Transverse colon (tissue), 4 donors: ENCODE measurements at regions not wholly inside any gene's neighbourhood (a gene's known extent, or its start where the extent isn't known, plus 50 kb on each side); places are given as distances from the start of the nearest gene placed in this dataset.
"Not testable (repeated sequence)": the region's sequence is repeated elsewhere in the genome, so short reads cannot be mapped to it uniquely, and the experiment has no call there.

ENCODE experiments used
- DNase-seq: peaks from one replicate; pipeline ENCODE4 v3.0.0-alpha.2; 2019
- H3K27ac ChIP-seq, 4 donors: fragments of 200-600 bp; sonication (generic); 2 replicates each; pipeline ENCODE4 v1.5.1; 2016 to 2018; ENCODE audit warnings: inconsistent platforms in 4 of 4
- H3K27me3 ChIP-seq: fragments of 200-600 bp; sonication (generic); 2 replicates; pipeline ENCODE4 v1.5.1; 2017; ENCODE audit warnings: inconsistent platforms
- H3K36me3 ChIP-seq, 4 donors: fragments of 200-600 bp; sonication (generic); 2 replicates each; pipeline ENCODE4 v1.5.1; 2017 to 2019; ENCODE audit warnings: inconsistent platforms in 4 of 4
- H3K4me1 ChIP-seq, 4 donors: fragments of 200-600 bp; sonication (generic); 2 replicates each; pipeline ENCODE4 v1.5.1; 2017 to 2020; ENCODE audit warnings: inconsistent platforms in 4 of 4
- H3K4me3 ChIP-seq, 4 donors: fragments of 200-600 bp; sonication (generic); 1 replicate in 1 of 4; 2 replicates in 3 of 4; pipeline versions ENCODE4 v1.5.1 to v1.6.1; 2017 to 2019; ENCODE audit warnings: inconsistent platforms in 4 of 4
- H3K9me3 ChIP-seq, 2 donors: fragments of 200-600 bp; sonication (generic); 2 replicates each; pipeline ENCODE4 v1.5.1; 2017 to 2019; ENCODE audit warnings: inconsistent platforms in 2 of 2
- CTCF ChIP-seq, 5 experiments: fragments of 200-600 bp in 3 of 5; fragments of 450-650 bp in 2 of 5; sonication (generic) in 3 of 5; IDR thresholded peaks; 1 replicate in 2 of 5; 2 replicates in 3 of 5; pipeline ENCODE4 v1.5.1; 2016 to 2017; ENCODE audit warnings: antibody characterized with exemption in 5 of 5, inconsistent platforms in 3 of 5, mild to moderate bottlenecking in 2 of 5, moderate library complexity in 1 of 5
- EP300 ChIP-seq: sonication (generic); formaldehyde crosslinking; IDR thresholded peaks from one replicate; pipeline ENCODE4 v1.6.1; 2017; ENCODE audit warnings: antibody characterized with exemption, low read depth
- POLR2A ChIP-seq: fragments of 450-650 bp; IDR thresholded peaks from one replicate; pipeline ENCODE4 v1.6.1; 2016; ENCODE audit warnings: antibody characterized with exemption, mild to moderate bottlenecking, moderate library complexity
- POLR2AphosphoS5 ChIP-seq, 3 donors: sonication (generic); formaldehyde crosslinking; IDR thresholded peaks; one replicate each; pipeline ENCODE4 v1.6.1; 2016; ENCODE audit warnings: antibody characterized with exemption in 3 of 3
- WGBS, 2 donors: methylation state at CpG; one replicate each; pipeline ENCODE4 v1.1.5; 2018; ENCODE audit warnings: low coverage in 1 of 2; 5-methylcytosine and 5-hydroxymethylcytosine counted together
- in situ Hi-C, 4 donors: fragments of 200-750 bp; cut with MboI; loops; one replicate each; pipeline versions ENCODE4 v1.15.0 to v1.15.1; 2017; ENCODE audit warnings: low sequenced_read_pairs in 3 of 4, low pct_ligation_motif_present in 1 of 4, low pct_unique_long_range_greater_than_20kb in 1 of 4
- intact Hi-C: fragments of 100-400 bp; cut with DNase I; formaldehyde crosslinking; loops from one replicate; pipeline ENCODE4 v1.15.1; 2023; ENCODE audit warnings: low total_unique reads

GRCh38 chr7:138188290-138188858 is 112.1 kb downstream of the AKR1D1 start:
- TF ChIP-seq POLR2AphosphoS5 (IDR thresholded peaks at IDR 0.05): no peak
- no peak for TF ChIP-seq CTCF (IDR thresholded peaks at IDR 0.05)
- TF ChIP-seq POLR2A: no peak
- no peak for TF ChIP-seq EP300
- Histone ChIP-seq H3K4me1 (no peaks in the 10 kb centered on the region), H3K27ac (no peak overlapping the region), H3K27me3 (no peaks in the 10 kb centered on the region), H3K36me3 (no peaks in the 10 kb centered on the region), H3K9me3 (peaks cover 8 to 12% of the 10 kb centered on the region in 2 donors), H3K4me3 (no peak overlapping the region)
- DNase-seq: no peak
- intact Hi-C loops (no loop called here), in situ Hi-C loops (no loop called here)
- WGBS, 2 donors: 76 to 88% methylated on average over 7 to 8 of the region's 8 CpGs

GRCh38 chr7:138194567-138194966 is 118.3 kb downstream of the AKR1D1 start:
- TF ChIP-seq EP300: no peak
- no peak for TF ChIP-seq POLR2A
- TF ChIP-seq POLR2AphosphoS5 (IDR thresholded peaks at IDR 0.05): no peak
- TF ChIP-seq CTCF (IDR thresholded peaks at IDR 0.05): no peak
- intact Hi-C loops: no loop called here

GRCh38 chr7:138195151-138195571 is 118.9 kb downstream of the AKR1D1 start:
- Histone ChIP-seq H3K27ac (no peak overlapping the region), H3K9me3 (no peaks in the 10 kb centered on the region), H3K4me3 (no peak overlapping the region), H3K36me3 (no peaks in the 10 kb centered on the region), H3K27me3 (no peaks in the 10 kb centered on the region), H3K4me1 (no peaks in the 10 kb centered on the region)
- TF ChIP-seq EP300: no peak
- TF ChIP-seq POLR2AphosphoS5 (IDR thresholded peaks at IDR 0.05): no peak
- TF ChIP-seq CTCF (IDR thresholded peaks at IDR 0.05): no peak
- no peak for TF ChIP-seq POLR2A
- intact Hi-C loops: no loop called here
- no peak for DNase-seq
- in situ Hi-C loops: no loop called here
- 37 to 63% methylated on average over 2 of the region's 2 CpGs for WGBS, 2 donors

More at GRCh38 chr7:138194567-138194966, 118.3 kb downstream of the AKR1D1 start:
- no peaks in the 10 kb centered on the region for H3K36me3 ChIP-seq
- no peak overlapping the region for H3K4me3 ChIP-seq
- in situ Hi-C loops: no loop called here
- H3K27ac ChIP-seq: no peak overlapping the region
- H3K9me3 ChIP-seq: no peaks in the 10 kb centered on the region
- no peaks in the 10 kb centered on the region for H3K4me1 ChIP-seq
- H3K27me3 ChIP-seq: no peaks in the 10 kb centered on the region
- WGBS, 2 donors: 63 to 78% methylated on average over 5 to 8 of the region's 8 CpGs
- DNase-seq: no peak

- H3K27me3 ChIP-seq, H3K4me3 ChIP-seq, H3K4me1 ChIP-seq, in situ Hi-C loops, H3K9me3 ChIP-seq, H3K27ac ChIP-seq, DNase-seq, intact Hi-C loops, H3K36me3 ChIP-seq: not testable (repeated sequence)
- 16 to 42% methylated on average over 2 to 3 of the region's 3 CpGs for WGBS, 2 donors
Observed at GRCh38 chr7:138196503-138196946, 120.3 kb downstream of the AKR1D1 start.
